WTC11 (cell line): ENCODE measurements at regions not wholly inside any gene's neighbourhood (a gene's known extent, or its start where the extent isn't known, plus 50 kb on each side); places are given as distances from the start of the nearest gene placed in this dataset.

Source experiments
- ATAC-seq: fragments of 200-7000 bp; cut with Tn5 transposase; 2 replicates; pipeline ENCODE4 v1.10.0; 2021; ENCODE audit warnings: mild to moderate bottlenecking, moderate library complexity
- CTCF ChIA-PET: fragments of 300-600 bp; sonication (Branson Sonifier 250); formaldehyde crosslinking; loops from one replicate; lab custom pipeline; 2021; ENCODE audit warnings: antibody characterized with exemption; lab: Charles Lee
- POLR2A ChIA-PET: fragments of 350-600 bp; sonication (Branson Sonifier 250); formaldehyde crosslinking; loops from one replicate; lab custom pipeline; 2021; ENCODE audit warnings: antibody characterized with exemption; lab: Charles Lee
- DNase-seq: peaks from one replicate; pipeline ENCODE4 v3.0.0; 2021; ENCODE audit warnings: low spot score
- H3K27ac Mint-ChIP-seq: 2 replicates; pipeline ENCODE4 v1.8.0; 2021; ENCODE audit warnings: mixed read lengths
- H3K27me3 Mint-ChIP-seq: 2 replicates; pipeline ENCODE4 v1.8.0; 2021; ENCODE audit warnings: low read depth, mild to moderate bottlenecking, moderate library complexity, mixed read lengths
- H3K36me3 Mint-ChIP-seq: 2 replicates; pipeline ENCODE4 v1.8.0; 2021; ENCODE audit warnings: mixed read lengths
- H3K4me1 Mint-ChIP-seq: 2 replicates; pipeline ENCODE4 v1.8.0; 2022; ENCODE audit warnings: mixed read lengths
- H3K4me3 Mint-ChIP-seq: 2 replicates; pipeline ENCODE4 v1.8.0; 2021; ENCODE audit warnings: mild to moderate bottlenecking, moderate library complexity, mixed read lengths
- H3K9me3 Mint-ChIP-seq: 2 replicates; pipeline ENCODE4 v1.8.0; 2021; ENCODE audit warnings: mixed read lengths
- ARID4B ChIP-seq: sonication (generic); formaldehyde crosslinking; IDR thresholded peaks from 2 replicates; pipeline ENCODE4 v1.8.0; 2023; ENCODE audit warnings: missing genetic modification reagents, mild to moderate bottlenecking, borderline replicate concordance
- ATF3 ChIP-seq: sonication (generic); formaldehyde crosslinking; conservative IDR thresholded peaks from 2 replicates; pipeline ENCODE4 v1.8.1; 2022; ENCODE audit warnings: mild to moderate bottlenecking, missing genetic modification reagents
- ATF6 ChIP-seq: sonication (generic); formaldehyde crosslinking; IDR thresholded peaks from 2 replicates; pipeline ENCODE4 v1.8.1; 2023; ENCODE audit warnings: mild to moderate bottlenecking, missing genetic modification reagents
- ELF4 ChIP-seq: sonication (generic); formaldehyde crosslinking; IDR thresholded peaks from 2 replicates; pipeline ENCODE4 v1.8.1; 2022; ENCODE audit warnings: low read depth, mild to moderate bottlenecking, moderate library complexity, missing genetic modification reagents
- EMX1 ChIP-seq: fragments of 250-450 bp; sonication (Bioruptor Pico); IDR thresholded peaks from 2 replicates; pipeline ENCODE4 v1.8.0; 2021; ENCODE audit warnings: mild to moderate bottlenecking
- ERG ChIP-seq: fragments of 250-450 bp; sonication (Bioruptor Pico); IDR thresholded peaks from 2 replicates; pipeline ENCODE4 v1.8.0; 2021; ENCODE audit warnings: mild to moderate bottlenecking
- IRF1 ChIP-seq: sonication (generic); formaldehyde crosslinking; IDR thresholded peaks from 2 replicates; pipeline ENCODE4 v1.8.0; 2023; ENCODE audit warnings: missing genetic modification reagents
- JUN ChIP-seq: sonication (generic); formaldehyde crosslinking; IDR thresholded peaks from 2 replicates; pipeline ENCODE4 v1.8.0; 2023; ENCODE audit warnings: mild to moderate bottlenecking, missing genetic modification reagents
- MLX ChIP-seq: sonication (generic); formaldehyde crosslinking; IDR thresholded peaks from 2 replicates; pipeline ENCODE4 v1.8.1; 2023; ENCODE audit warnings: mild to moderate bottlenecking, missing genetic modification reagents, moderate library complexity
- MYBL2 ChIP-seq: sonication (generic); formaldehyde crosslinking; IDR thresholded peaks from 2 replicates; pipeline ENCODE4 v1.8.1; 2023; ENCODE audit warnings: mild to moderate bottlenecking, moderate library complexity, missing genetic modification reagents
- NFYB ChIP-seq: sonication (generic); formaldehyde crosslinking; conservative IDR thresholded peaks from 2 replicates; pipeline ENCODE4 v1.8.0; 2022; ENCODE audit warnings: low read depth, missing genetic modification reagents
- PREB ChIP-seq: sonication (generic); formaldehyde crosslinking; IDR thresholded peaks from 2 replicates; pipeline ENCODE4 v1.8.1; 2022; ENCODE audit warnings: mild to moderate bottlenecking, missing genetic modification reagents, moderate library complexity, borderline replicate concordance
- PRRX2 ChIP-seq: fragments of 250-450 bp; sonication (Bioruptor Pico); IDR thresholded peaks from 2 replicates; pipeline ENCODE4 v1.8.0; 2021; ENCODE audit warnings: mild to moderate bottlenecking
- SMAD3 ChIP-seq: sonication (generic); formaldehyde crosslinking; IDR thresholded peaks from 2 replicates; pipeline ENCODE4 v1.8.0; 2022; ENCODE audit warnings: missing genetic modification reagents, mild to moderate bottlenecking, borderline replicate concordance
- STAT6 ChIP-seq: sonication (generic); formaldehyde crosslinking; conservative IDR thresholded peaks from 2 replicates; pipeline ENCODE4 v1.8.1; 2023; ENCODE audit warnings: mild to moderate bottlenecking, low read depth, missing genetic modification reagents, moderate library complexity
- USF1 ChIP-seq: sonication (generic); formaldehyde crosslinking; IDR thresholded peaks from 2 replicates; pipeline ENCODE4 v1.8.0; 2022; ENCODE audit warnings: mild to moderate bottlenecking, missing genetic modification reagents
- ZBTB43 ChIP-seq: sonication (generic); formaldehyde crosslinking; IDR thresholded peaks from 2 replicates; pipeline ENCODE4 v1.8.1; 2023; ENCODE audit warnings: mild to moderate bottlenecking, missing genetic modification reagents
- ZNF232 ChIP-seq: sonication (generic); formaldehyde crosslinking; IDR thresholded peaks from 2 replicates; pipeline ENCODE4 v1.8.0; 2022; ENCODE audit warnings: mild to moderate bottlenecking, missing genetic modification reagents
- ZNF263 ChIP-seq: sonication (generic); formaldehyde crosslinking; IDR thresholded peaks from 2 replicates; pipeline ENCODE4 v1.8.1; 2022; ENCODE audit warnings: low read depth, mild to moderate bottlenecking, moderate library complexity, missing genetic modification reagents
- ZNF512 ChIP-seq: sonication (generic); formaldehyde crosslinking; IDR thresholded peaks from 2 replicates; pipeline ENCODE4 v1.8.1; 2022; ENCODE audit warnings: missing genetic modification reagents, borderline replicate concordance

GRCh38 chr3:174620138-174620537 lies 239.0 kb upstream of the NAALADL2 start:
- H3K27me3 Mint-ChIP-seq, result no peaks in the 10 kb centered on the region
- H3K27ac Mint-ChIP-seq, result no peak overlapping the region
- no peak for DNase-seq
- no peak for TF ChIP-seq MLX (CRISPR knock-in tag)
- TF ChIP-seq ATF6 (CRISPR knock-in tag), result no peak
- no peak for TF ChIP-seq PREB (CRISPR knock-in tag)
- no peak for TF ChIP-seq ARID4B (CRISPR knock-in tag)
- TF ChIP-seq JUN, result no peak
- TF ChIP-seq ZBTB43 (CRISPR knock-in tag), result no peak
- no peak for TF ChIP-seq EMX1
- no peak for TF ChIP-seq MYBL2 (CRISPR knock-in tag)
- no peak for TF ChIP-seq SMAD3 (CRISPR knock-in tag)
- TF ChIP-seq ERG (CRISPR knock-in tag), result no peak
- no peak for TF ChIP-seq PRRX2 (CRISPR knock-in tag)
- no peak for TF ChIP-seq USF1
- TF ChIP-seq IRF1 (CRISPR knock-in tag), result no peak
- TF ChIP-seq ELF4, result no peak
- no peak for TF ChIP-seq ZNF263 (CRISPR knock-in tag)
- no peak for TF ChIP-seq ATF3 (CRISPR knock-in tag)
- TF ChIP-seq ZNF512 (CRISPR knock-in tag), result no peak
- no peak for TF ChIP-seq NFYB
- no peak for TF ChIP-seq STAT6 (CRISPR knock-in tag)
- TF ChIP-seq ZNF232 (CRISPR knock-in tag), result no peak
- H3K4me3 Mint-ChIP-seq, result no peak overlapping the region
- H3K9me3 Mint-ChIP-seq, result no peaks in the 10 kb centered on the region
- peaks cover 5% of the 10 kb centered on the region; the same call in 1 of the 2 replicates for H3K4me1 Mint-ChIP-seq
- no peaks in the 10 kb centered on the region for H3K36me3 Mint-ChIP-seq
- ATAC-seq, result peak; percentile 20; the same call in 1 of the 2 replicates
- ChIA-PET CTCF (no interaction called here), POLR2A (no interaction called here)
